ENCODE measurements at regions not wholly inside any gene's neighbourhood (a gene's known extent, or its start where the extent isn't known, plus 50 kb on each side); places are given as distances from the start of the nearest gene placed in this dataset.

GRCh38 chr12:76232013-76232412 is 116.2 kb downstream of the BBS10 start:
- in situ Hi-C loops (cut with HindIII; ENCODE audit: low sequenced_read_pairs): no loop called here

GRCh38 chr12:76226956-76227355 is 121.3 kb downstream of the BBS10 start:
- no peak for DNase-seq (ENCODE audit: low spot score)
- in situ Hi-C loops (cut with HindIII; ENCODE audit: low sequenced_read_pairs): no loop called here

More at GRCh38 chr12:76232013-76232412, 116.2 kb downstream of the BBS10 start:
- DNase-seq (ENCODE audit: low spot score): no peak

GRCh38 chr12:76226397-76226796 is 121.8 kb downstream of the BBS10 start:
- DNase-seq (ENCODE audit: low spot score): no peak
- in situ Hi-C loops (cut with HindIII; ENCODE audit: low sequenced_read_pairs): no loop called here

- no peak for DNase-seq (ENCODE audit: low spot score)
- in situ Hi-C loops (cut with HindIII; ENCODE audit: low sequenced_read_pairs): no loop called here
These were observed 124.3 kb downstream of the BBS10 start for GRCh38 chr12:76223869-76224268.

- in situ Hi-C loops (cut with HindIII; ENCODE audit: low sequenced_read_pairs): no loop called here
- DNase-seq (ENCODE audit: low spot score): no peak
These were observed 127.2 kb downstream of the BBS10 start for GRCh38 chr12:76220980-76221379.

GRCh38 chr12:76219806-76220205 is 128.4 kb downstream of the BBS10 start:
- no peak for DNase-seq (ENCODE audit: low spot score)
- in situ Hi-C loops (cut with HindIII; ENCODE audit: low sequenced_read_pairs): no loop called here

- DNase-seq (ENCODE audit: low spot score): no peak
- in situ Hi-C loops (cut with HindIII; ENCODE audit: low sequenced_read_pairs): no loop called here
These were observed 131.4 kb downstream of the BBS10 start for GRCh38 chr12:76216585-76217472.

- no peak for DNase-seq (ENCODE audit: low spot score)
- in situ Hi-C loops (cut with HindIII; ENCODE audit: low sequenced_read_pairs): no loop called here
These were observed 123.6 kb upstream of the NAP1L1 start for GRCh38 chr12:76208129-76208528.

- no peak for DNase-seq (ENCODE audit: low spot score)
- in situ Hi-C loops (cut with HindIII; ENCODE audit: low sequenced_read_pairs): no loop called here
These were observed 122.2 kb upstream of the NAP1L1 start for GRCh38 chr12:76206677-76207072.

- in situ Hi-C loops (cut with HindIII; ENCODE audit: low sequenced_read_pairs): no loop called here
- no peak for DNase-seq (ENCODE audit: low spot score)
These were observed 121.7 kb upstream of the NAP1L1 start for GRCh38 chr12:76206039-76206676.

GRCh38 chr12:76202621-76203020 is 118.1 kb upstream of the NAP1L1 start:
- DNase-seq (ENCODE audit: low spot score): no peak
- in situ Hi-C loops (cut with HindIII; ENCODE audit: low sequenced_read_pairs): no loop called here

GRCh38 chr12:76201758-76202157 is 117.3 kb upstream of the NAP1L1 start:
- no peak for DNase-seq (ENCODE audit: low spot score)
- in situ Hi-C loops (cut with HindIII; ENCODE audit: low sequenced_read_pairs): no loop called here

- DNase-seq (ENCODE audit: low spot score): no peak
- in situ Hi-C loops (cut with HindIII; ENCODE audit: low sequenced_read_pairs): no loop called here
These were observed 116.8 kb upstream of the NAP1L1 start for GRCh38 chr12:76201316-76201715.

GRCh38 chr12:76199808-76200207 is 115.3 kb upstream of the NAP1L1 start:
- in situ Hi-C loops (cut with HindIII; ENCODE audit: low sequenced_read_pairs): no loop called here

GRCh38 chr12:76198839-76199238 is 114.4 kb upstream of the NAP1L1 start:
- in situ Hi-C loops (cut with HindIII; ENCODE audit: low sequenced_read_pairs): no loop called here
- DNase-seq (ENCODE audit: low spot score): no peak

More at GRCh38 chr12:76199808-76200207, 115.3 kb upstream of the NAP1L1 start:
- DNase-seq (ENCODE audit: low spot score): no peak

- DNase-seq (ENCODE audit: low spot score): no peak
- in situ Hi-C loops (cut with HindIII; ENCODE audit: low sequenced_read_pairs): no loop called here
These were observed 112.8 kb upstream of the NAP1L1 start for GRCh38 chr12:76197283-76197682.

GRCh38 chr12:76195920-76196319 is 111.4 kb upstream of the NAP1L1 start:
- no peak for DNase-seq (ENCODE audit: low spot score)
- in situ Hi-C loops (cut with HindIII; ENCODE audit: low sequenced_read_pairs): no loop called here

GRCh38 chr12:76194724-76195123 is 110.2 kb upstream of the NAP1L1 start:
- DNase-seq (ENCODE audit: low spot score): no peak
- in situ Hi-C loops (cut with HindIII; ENCODE audit: low sequenced_read_pairs): no loop called here

GRCh38 chr12:76193961-76194360 is 109.5 kb upstream of the NAP1L1 start:
- in situ Hi-C loops (cut with HindIII; ENCODE audit: low sequenced_read_pairs): no loop called here
- DNase-seq (ENCODE audit: low spot score): no peak

- no peak for DNase-seq (ENCODE audit: low spot score)
- in situ Hi-C loops (cut with HindIII; ENCODE audit: low sequenced_read_pairs): no loop called here
These were observed 107.9 kb upstream of the NAP1L1 start for GRCh38 chr12:76192416-76192815.

GRCh38 chr12:76190299-76190698 is 105.8 kb upstream of the NAP1L1 start:
- no peak for DNase-seq (ENCODE audit: low spot score)
- in situ Hi-C loops (cut with HindIII; ENCODE audit: low sequenced_read_pairs): no loop called here
